ENCODE measurements at regions not wholly inside any gene's neighbourhood (a gene's known extent, or its start where the extent isn't known, plus 50 kb on each side); places are given as distances from the start of the nearest gene placed in this dataset.
A peak's percentile ranks its signal among the peaks of the same experiment; 100 is the strongest.

DNA sequence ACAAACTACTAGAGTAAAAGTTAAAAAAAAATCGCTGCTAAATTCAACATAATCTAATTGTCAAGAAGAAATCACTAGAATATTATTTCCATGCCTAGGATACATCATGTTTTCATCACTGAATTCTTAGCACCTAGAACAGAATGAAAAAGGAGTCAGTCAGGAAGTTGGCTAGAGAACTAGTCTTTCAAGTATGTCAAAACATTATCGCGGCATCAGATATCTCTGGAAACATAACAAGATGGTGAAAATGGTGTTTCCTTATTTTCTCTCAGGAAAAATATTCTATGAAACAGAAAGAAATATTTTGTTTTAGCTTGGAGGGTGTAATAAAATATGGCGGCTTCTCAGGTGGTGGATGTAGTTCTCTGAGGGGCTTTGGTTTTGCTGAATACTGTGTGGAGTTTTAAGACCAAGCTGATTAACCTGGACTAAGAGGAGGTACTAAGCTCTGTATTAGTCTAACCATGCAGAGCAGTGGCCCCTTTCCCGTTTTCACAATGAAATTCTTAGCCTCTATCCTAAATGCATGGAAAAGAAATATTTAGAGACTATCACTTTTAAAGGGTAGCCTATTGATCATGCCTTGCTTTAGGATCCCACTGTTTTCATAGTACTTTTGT is 205.6 kb downstream of the MDFIC start:
- Histone ChIP-seq H3K23ac (ENCODE audit: low read length) (no peak overlapping the region), H3K9ac (ENCODE audit: low read length) (no peak overlapping the region), H4K8ac (ENCODE audit: low read depth, low read length) (no peak overlapping the region), H3K27me3 (ENCODE audit: insufficient read depth, low read length, poor library complexity) (no peaks in the 10 kb centered on the region), H3K4me3 (ENCODE audit: low read length) (no peak overlapping the region), H2AK5ac (ENCODE audit: low read length) (no peak overlapping the region), H3K79me2 (ENCODE audit: control insufficient read depth, insufficient read depth, low read length) (no peaks in the 10 kb centered on the region), H4K5ac (ENCODE audit: low read length) (no peak overlapping the region), H3K56ac (ENCODE audit: low read length) (no peak overlapping the region), H3K4me2 (ENCODE audit: low read length) (no peak overlapping the region), H2BK15ac (replicated peaks; ENCODE audit: low read depth) (no peak overlapping the region), H3K79me1 (ENCODE audit: low read length) (no peaks in the 10 kb centered on the region), H3K36me3 (ENCODE audit: control insufficient read depth, insufficient read depth, low read length) (no peaks in the 10 kb centered on the region), H3K18ac (ENCODE audit: low read length) (no peak overlapping the region), H3K4me1 (ENCODE audit: control insufficient read depth, low read depth, low read length) (no peaks in the 10 kb centered on the region), H2BK120ac (ENCODE audit: low read depth, low read length) (no peak overlapping the region), H2BK5ac (ENCODE audit: low read length) (no peak overlapping the region), H3K27ac (ENCODE audit: low read depth, low read length) (no peak overlapping the region), H3K4ac (ENCODE audit: low read depth, low read length) (no peak overlapping the region)
- WGBS (ENCODE audit: extremely low coverage, insufficient coverage, low lambda C conversion rate): no CpG with 5 or more reads among the region's 5 CpGs
- DNase-seq: no peak

DNA sequence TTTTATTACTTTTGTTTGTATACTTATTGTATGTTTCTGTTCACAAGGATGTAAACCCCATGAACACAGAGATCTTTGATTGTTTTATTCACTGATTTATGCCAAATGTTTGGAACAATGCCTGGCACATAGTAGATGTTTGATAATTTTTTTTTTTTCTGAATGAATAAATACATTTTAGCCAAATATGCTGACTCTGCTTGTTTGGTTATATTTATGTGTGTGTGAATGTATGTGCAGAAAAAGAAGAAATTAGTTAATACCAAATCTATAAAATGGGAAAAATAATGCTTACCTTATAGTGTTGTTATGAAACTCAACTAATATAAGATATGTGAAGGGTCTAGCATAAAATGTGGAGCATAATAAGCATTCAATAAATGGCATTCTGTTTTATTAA is 203.9 kb downstream of the MDFIC start:
- no peaks in the 10 kb centered on the region for H3K79me1 ChIP-seq (ENCODE audit: low read length)
- H2BK120ac ChIP-seq (ENCODE audit: low read depth, low read length): no peak overlapping the region
- H4K8ac ChIP-seq (ENCODE audit: low read depth, low read length): no peak overlapping the region
- no peaks in the 10 kb centered on the region for H3K4me1 ChIP-seq (ENCODE audit: control insufficient read depth, low read depth, low read length)
- no peak overlapping the region for H3K4ac ChIP-seq (ENCODE audit: low read depth, low read length)
- no peak overlapping the region for H3K23ac ChIP-seq (ENCODE audit: low read length)
- no peak overlapping the region for H3K9ac ChIP-seq (ENCODE audit: low read length)
- no peak overlapping the region for H2BK5ac ChIP-seq (ENCODE audit: low read length)
- H3K79me2 ChIP-seq (ENCODE audit: control insufficient read depth, insufficient read depth, low read length): no peaks in the 10 kb centered on the region
- no peak overlapping the region for H3K4me2 ChIP-seq (ENCODE audit: low read length)
- H3K36me3 ChIP-seq (ENCODE audit: control insufficient read depth, insufficient read depth, low read length): no peaks in the 10 kb centered on the region
- H2BK15ac ChIP-seq (replicated peaks; ENCODE audit: low read depth): no peak overlapping the region
- H3K27ac ChIP-seq (ENCODE audit: low read depth, low read length): no peak overlapping the region
- H3K18ac ChIP-seq (ENCODE audit: low read length): no peak overlapping the region
- no peaks in the 10 kb centered on the region for H3K27me3 ChIP-seq (ENCODE audit: insufficient read depth, low read length, poor library complexity)
- H3K56ac ChIP-seq (ENCODE audit: low read length): no peak overlapping the region
- H2AK5ac ChIP-seq (ENCODE audit: low read length): no peak overlapping the region
- no peak overlapping the region for H3K4me3 ChIP-seq (ENCODE audit: low read length)
- no peak overlapping the region for H4K5ac ChIP-seq (ENCODE audit: low read length)
- DNase-seq: no peak

DNA sequence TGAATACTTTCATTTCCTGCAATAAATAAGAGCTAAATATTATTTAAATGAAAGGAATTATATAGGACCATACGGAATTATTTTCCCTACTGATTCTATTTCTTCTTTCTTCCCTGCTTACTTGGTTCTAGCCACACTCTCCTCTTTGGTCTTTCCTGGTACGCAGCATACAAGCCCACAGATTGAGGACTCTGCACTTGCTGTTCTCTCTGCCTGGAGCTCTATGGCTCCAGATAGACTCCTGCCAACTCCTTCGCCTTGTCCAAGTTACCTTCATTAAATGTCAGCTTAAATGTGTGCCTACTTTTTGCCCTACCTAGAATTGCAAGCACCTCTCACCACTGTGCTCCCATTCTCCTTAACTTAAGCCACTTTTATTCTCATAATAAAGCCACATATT is 203.4 kb downstream of the MDFIC start:
- Histone ChIP-seq H2BK5ac (ENCODE audit: low read length) (peak overlapping the region; percentile 40), H3K18ac (ENCODE audit: low read length) (no peak overlapping the region), H3K4me3 (ENCODE audit: low read length) (no peak overlapping the region), H3K27ac (ENCODE audit: low read depth, low read length) (no peak overlapping the region), H2BK120ac (ENCODE audit: low read depth, low read length) (no peak overlapping the region), H3K9ac (ENCODE audit: low read length) (no peak overlapping the region), H2BK15ac (replicated peaks; ENCODE audit: low read depth) (no peak overlapping the region), H3K4ac (ENCODE audit: low read depth, low read length) (no peak overlapping the region), H3K79me2 (ENCODE audit: control insufficient read depth, insufficient read depth, low read length) (no peaks in the 10 kb centered on the region), H3K4me2 (ENCODE audit: low read length) (no peak overlapping the region), H3K36me3 (ENCODE audit: control insufficient read depth, insufficient read depth, low read length) (no peaks in the 10 kb centered on the region), H3K27me3 (ENCODE audit: insufficient read depth, low read length, poor library complexity) (no peaks in the 10 kb centered on the region), H3K79me1 (ENCODE audit: low read length) (no peaks in the 10 kb centered on the region), H3K23ac (ENCODE audit: low read length) (no peak overlapping the region), H4K5ac (ENCODE audit: low read length) (no peak overlapping the region), H2AK5ac (ENCODE audit: low read length) (peak overlapping the region; percentile 38), H3K56ac (ENCODE audit: low read length) (no peak overlapping the region), H4K8ac (ENCODE audit: low read depth, low read length) (no peak overlapping the region), H3K4me1 (ENCODE audit: control insufficient read depth, low read depth, low read length) (no peaks in the 10 kb centered on the region)
- no peak for DNase-seq
- WGBS (ENCODE audit: extremely low coverage, insufficient coverage, low lambda C conversion rate): no CpG with 5 or more reads among the region's 3 CpGs

DNA sequence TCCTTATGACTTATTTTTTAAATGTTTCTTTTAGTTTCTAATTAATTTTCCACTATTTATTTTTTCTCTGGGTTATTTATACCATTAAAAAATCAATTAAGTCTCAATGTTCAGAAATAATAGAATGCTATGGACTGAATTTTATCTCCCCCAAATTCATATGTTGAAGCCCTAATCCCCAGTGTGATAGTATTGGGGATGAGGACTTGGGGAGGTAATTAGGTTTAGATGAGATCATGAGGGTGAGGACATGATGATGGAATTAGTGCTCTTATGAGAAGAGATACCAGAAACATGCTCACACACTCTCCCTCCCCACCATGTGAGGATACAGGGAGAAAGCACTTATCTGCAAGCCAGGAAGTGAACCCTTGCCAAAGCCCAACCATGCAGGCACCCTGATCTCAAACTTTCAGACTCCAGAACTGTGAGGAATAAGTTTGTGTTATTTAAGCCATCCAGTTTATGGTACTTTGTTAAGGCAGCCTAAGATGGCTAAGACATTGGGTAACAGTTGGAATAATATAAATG is 202.6 kb downstream of the MDFIC start:
- peak; percentile 82 for DNase-seq
- Histone ChIP-seq H3K9ac (ENCODE audit: low read length) (no peak overlapping the region), H3K79me2 (ENCODE audit: control insufficient read depth, insufficient read depth, low read length) (no peaks in the 10 kb centered on the region), H3K56ac (ENCODE audit: low read length) (no peak overlapping the region), H3K36me3 (ENCODE audit: control insufficient read depth, insufficient read depth, low read length) (no peaks in the 10 kb centered on the region), H2BK15ac (replicated peaks; ENCODE audit: low read depth) (peak overlapping the region; percentile 64), H3K23ac (ENCODE audit: low read length) (no peak overlapping the region), H4K5ac (ENCODE audit: low read length) (no peak overlapping the region), H3K18ac (ENCODE audit: low read length) (no peak overlapping the region), H3K27ac (ENCODE audit: low read depth, low read length) (no peak overlapping the region), H3K79me1 (ENCODE audit: low read length) (no peaks in the 10 kb centered on the region), H2BK5ac (ENCODE audit: low read length) (no peak overlapping the region), H3K4ac (ENCODE audit: low read depth, low read length) (no peak overlapping the region), H4K8ac (ENCODE audit: low read depth, low read length) (no peak overlapping the region), H3K27me3 (ENCODE audit: insufficient read depth, low read length, poor library complexity) (no peaks in the 10 kb centered on the region), H3K4me3 (ENCODE audit: low read length) (no peak overlapping the region), H3K4me2 (ENCODE audit: low read length) (no peak overlapping the region), H2BK120ac (ENCODE audit: low read depth, low read length) (no peak overlapping the region), H2AK5ac (ENCODE audit: low read length) (no peak overlapping the region), H3K4me1 (ENCODE audit: control insufficient read depth, low read depth, low read length) (no peaks in the 10 kb centered on the region)

DNA sequence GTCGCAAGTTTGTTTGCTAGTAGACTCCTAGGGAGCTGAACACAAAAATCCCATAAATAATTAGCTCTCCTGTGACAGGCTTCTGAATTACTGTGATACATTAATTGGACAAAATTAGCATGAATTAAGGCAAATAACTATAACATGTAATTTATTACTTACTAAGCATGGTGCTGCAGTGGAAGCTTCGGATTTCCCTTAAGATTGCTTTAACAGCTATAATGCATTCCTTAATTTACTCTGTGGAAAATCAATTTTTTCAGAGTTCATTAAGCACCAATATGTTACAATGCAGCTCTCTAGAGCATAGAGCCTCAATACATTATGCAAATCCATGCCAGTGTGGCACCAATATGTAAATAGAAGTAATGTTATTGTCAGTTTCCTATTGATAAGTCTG is 201.5 kb downstream of the MDFIC start:
- H3K4me1 ChIP-seq (ENCODE audit: control insufficient read depth, low read depth, low read length): no peaks in the 10 kb centered on the region
- no peaks in the 10 kb centered on the region for H3K79me1 ChIP-seq (ENCODE audit: low read length)
- no CpG with 5 or more reads among the region's 2 CpGs for WGBS (ENCODE audit: extremely low coverage, insufficient coverage, low lambda C conversion rate)
- H3K9ac ChIP-seq (ENCODE audit: low read length): no peak overlapping the region
- no peak overlapping the region for H2BK15ac ChIP-seq (replicated peaks; ENCODE audit: low read depth)
- H2BK120ac ChIP-seq (ENCODE audit: low read depth, low read length): no peak overlapping the region
- H3K36me3 ChIP-seq (ENCODE audit: control insufficient read depth, insufficient read depth, low read length): no peaks in the 10 kb centered on the region
- H2AK5ac ChIP-seq (ENCODE audit: low read length): no peak overlapping the region
- no peak overlapping the region for H4K8ac ChIP-seq (ENCODE audit: low read depth, low read length)
- no peak overlapping the region for H3K4me3 ChIP-seq (ENCODE audit: low read length)
- no peak overlapping the region for H3K4me2 ChIP-seq (ENCODE audit: low read length)
- no peak overlapping the region for H2BK5ac ChIP-seq (ENCODE audit: low read length)
- no peak overlapping the region for H4K5ac ChIP-seq (ENCODE audit: low read length)
- no peaks in the 10 kb centered on the region for H3K79me2 ChIP-seq (ENCODE audit: control insufficient read depth, insufficient read depth, low read length)
- H3K27ac ChIP-seq (ENCODE audit: low read depth, low read length): no peak overlapping the region
- H3K4ac ChIP-seq (ENCODE audit: low read depth, low read length): no peak overlapping the region
- H3K27me3 ChIP-seq (ENCODE audit: insufficient read depth, low read length, poor library complexity): no peaks in the 10 kb centered on the region
- no peak overlapping the region for H3K56ac ChIP-seq (ENCODE audit: low read length)
- no peak overlapping the region for H3K18ac ChIP-seq (ENCODE audit: low read length)
- DNase-seq: no peak
- no peak overlapping the region for H3K23ac ChIP-seq (ENCODE audit: low read length)

DNA sequence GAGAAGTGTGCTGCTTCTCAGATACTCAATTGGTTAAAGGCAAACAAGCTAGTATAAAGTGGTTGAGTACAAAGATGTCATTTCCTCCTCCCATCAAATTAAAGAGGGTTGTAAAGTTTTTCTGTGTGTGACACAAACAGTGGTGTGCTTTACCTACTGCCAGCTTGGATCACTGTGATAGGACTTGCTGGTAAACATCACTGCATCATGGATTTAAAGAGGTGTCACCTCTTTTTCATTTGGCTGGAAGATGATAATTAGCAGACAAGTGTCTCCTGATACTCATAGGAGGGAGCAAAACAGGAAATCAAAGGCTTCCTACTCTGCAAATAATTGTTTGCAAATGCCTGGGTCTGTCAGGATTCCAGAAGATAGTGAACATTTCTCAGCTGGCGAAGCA is 200.5 kb downstream of the MDFIC start:
- Histone ChIP-seq H3K36me3 (ENCODE audit: control insufficient read depth, insufficient read depth, low read length) (no peaks in the 10 kb centered on the region), H3K27ac (ENCODE audit: low read depth, low read length) (no peak overlapping the region), H2BK5ac (ENCODE audit: low read length) (no peak overlapping the region), H2AK5ac (ENCODE audit: low read length) (no peak overlapping the region), H3K79me1 (ENCODE audit: low read length) (no peaks in the 10 kb centered on the region), H4K5ac (ENCODE audit: low read length) (no peak overlapping the region), H2BK120ac (ENCODE audit: low read depth, low read length) (no peak overlapping the region), H3K79me2 (ENCODE audit: control insufficient read depth, insufficient read depth, low read length) (no peaks in the 10 kb centered on the region), H3K23ac (ENCODE audit: low read length) (no peak overlapping the region), H3K56ac (ENCODE audit: low read length) (no peak overlapping the region), H2BK15ac (replicated peaks; ENCODE audit: low read depth) (no peak overlapping the region), H4K8ac (ENCODE audit: low read depth, low read length) (no peak overlapping the region), H3K4me3 (ENCODE audit: low read length) (no peak overlapping the region), H3K4ac (ENCODE audit: low read depth, low read length) (no peak overlapping the region), H3K4me2 (ENCODE audit: low read length) (no peak overlapping the region), H3K18ac (ENCODE audit: low read length) (no peak overlapping the region), H3K27me3 (ENCODE audit: insufficient read depth, low read length, poor library complexity) (no peaks in the 10 kb centered on the region), H3K4me1 (ENCODE audit: control insufficient read depth, low read depth, low read length) (no peaks in the 10 kb centered on the region), H3K9ac (ENCODE audit: low read length) (no peak overlapping the region)
- WGBS (ENCODE audit: extremely low coverage, insufficient coverage, low lambda C conversion rate): no CpG with 5 or more reads among the region's 1 CpG
- peak; percentile 82 for DNase-seq

All from mesendoderm (in vitro differentiated cells).